Right ventricle myocardium inferior (tissue), 1 donor: ENCODE measurements at regions not wholly inside any gene's neighbourhood (a gene's known extent, or its start where the extent isn't known, plus 50 kb on each side); places are given as distances from the start of the nearest gene placed in this dataset.

Experiments
- ATAC-seq: fragments of 200-7000 bp; cut with Tn5 transposase; one replicate; pipeline ENCODE4 v1.9.1; 2020; ENCODE audit warnings: mild to moderate bottlenecking, moderate library complexity
- DNase-seq: peaks from one replicate; pipeline ENCODE4 v3.0.0; 2021; ENCODE audit errors: missing footprints
- intact Hi-C: fragments of 100-400 bp; cut with DNase I; formaldehyde crosslinking; loops from one replicate; pipeline ENCODE4 v1.11.0; 2022
- donor health status: DM: no; HTN: yes; CAD: no; lungs with severe emphysema.

DNA sequence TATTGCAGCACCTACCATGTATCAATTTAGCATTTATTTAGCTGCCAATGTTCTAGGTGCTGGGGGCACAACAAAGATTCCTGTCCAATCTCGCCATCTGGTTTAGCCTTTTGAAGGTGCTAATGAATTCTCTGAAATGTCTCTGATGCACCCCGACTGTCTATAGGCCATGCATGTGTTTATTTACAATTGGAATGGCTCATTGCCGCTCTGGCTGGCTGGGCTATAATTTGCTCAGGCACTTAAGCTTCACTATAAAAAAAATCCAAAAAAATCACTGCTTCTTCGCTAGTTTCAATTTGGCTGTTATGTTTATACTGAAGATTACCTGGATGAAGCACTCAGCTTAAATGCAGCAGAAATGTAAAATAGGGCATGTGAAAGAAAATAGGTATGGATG, 115.0 kb upstream of the PAX6 start:
- ATAC-seq, result no peak
- no peak for DNase-seq
- intact Hi-C loops, result no loop called here

DNA sequence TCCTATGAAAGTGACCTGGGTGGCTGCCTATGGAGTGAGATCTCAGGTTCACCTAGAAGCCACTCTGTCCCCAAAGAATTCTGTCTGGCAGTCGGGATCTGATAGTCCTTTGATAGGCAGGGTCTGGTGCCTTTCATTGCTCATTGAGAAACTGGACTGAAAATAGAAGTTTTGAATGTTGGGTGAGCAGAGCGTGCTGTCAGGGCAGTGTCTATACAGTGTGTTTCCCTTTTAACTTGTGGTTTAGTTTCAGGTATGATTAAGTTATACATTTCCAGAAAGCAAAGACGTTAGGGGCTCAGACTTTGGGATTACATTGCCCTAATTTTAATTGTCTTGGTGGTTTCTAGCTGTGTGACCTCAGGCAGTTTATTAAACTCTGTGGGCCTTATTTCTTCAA, 111.3 kb upstream of the PAX6 start:
- intact Hi-C loops, result no loop called here
- ATAC-seq (no peak), DNase-seq (no peak)

DNA sequence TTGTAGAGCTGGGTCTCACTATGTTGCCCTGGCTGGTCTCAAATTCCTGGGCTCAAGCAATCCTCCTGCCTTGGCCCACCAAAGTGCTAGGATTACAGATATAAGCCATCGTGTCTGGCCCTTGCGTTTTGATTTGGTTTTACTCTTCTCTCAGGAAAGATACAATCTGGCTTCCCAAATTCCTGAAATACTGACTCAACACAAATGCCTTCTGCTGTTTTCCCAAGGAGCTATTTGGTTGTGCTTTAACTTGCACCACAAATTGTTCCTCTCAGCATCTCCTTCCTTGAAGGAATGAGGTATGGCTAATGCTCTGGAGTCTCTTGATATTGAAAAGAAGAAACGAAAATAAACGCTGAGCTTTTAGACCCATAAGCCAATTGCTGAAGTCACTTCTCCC, 110.0 kb upstream of the PAX6 start:
- DNase-seq, result no peak
- intact Hi-C loops, result no loop called here
- ATAC-seq, result no peak

DNA sequence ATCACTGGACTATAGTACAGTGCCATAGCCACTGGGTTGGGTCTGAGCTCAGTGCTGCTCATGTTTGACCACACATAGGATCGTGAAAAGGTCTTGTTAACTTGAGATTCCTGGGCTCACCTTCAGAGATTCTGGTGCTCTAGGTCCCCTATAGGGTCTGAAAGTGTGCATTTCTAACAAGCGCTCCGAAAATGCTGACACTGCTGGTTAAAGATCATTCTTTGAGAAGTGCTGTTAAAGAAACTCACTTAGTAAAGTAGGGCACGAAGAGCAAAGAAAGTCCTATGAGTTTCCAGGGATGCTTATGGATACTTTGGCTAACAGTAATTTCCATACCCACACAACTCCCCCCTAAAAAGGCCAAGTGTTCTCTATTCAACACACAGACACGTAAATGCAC, 108.1 kb upstream of the PAX6 start:
- intact Hi-C loops, result no loop called here
- DNase-seq (no peak), ATAC-seq (no peak)

DNA sequence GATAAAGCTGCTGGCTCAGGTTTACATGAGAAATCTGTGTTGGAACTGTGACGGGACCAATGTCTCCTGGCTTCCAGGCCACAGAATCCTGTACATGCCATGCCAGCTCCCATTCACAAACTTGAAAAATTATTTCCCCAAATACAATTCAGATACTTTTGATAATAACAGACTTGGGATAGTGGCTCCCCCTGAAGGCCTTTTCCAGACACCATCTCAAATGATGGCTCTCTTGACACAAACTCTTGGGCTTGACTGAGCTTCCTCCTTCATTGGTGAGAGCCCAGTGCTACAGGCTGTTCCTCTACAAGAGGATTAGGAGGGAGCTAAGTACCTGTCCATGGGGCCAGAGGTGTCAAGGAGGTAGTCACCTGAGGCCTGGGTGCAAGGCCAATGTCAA, 104.7 kb upstream of the PAX6 start:
- ATAC-seq, result no peak
- DNase-seq, result no peak
- intact Hi-C loops, result no loop called here

DNA sequence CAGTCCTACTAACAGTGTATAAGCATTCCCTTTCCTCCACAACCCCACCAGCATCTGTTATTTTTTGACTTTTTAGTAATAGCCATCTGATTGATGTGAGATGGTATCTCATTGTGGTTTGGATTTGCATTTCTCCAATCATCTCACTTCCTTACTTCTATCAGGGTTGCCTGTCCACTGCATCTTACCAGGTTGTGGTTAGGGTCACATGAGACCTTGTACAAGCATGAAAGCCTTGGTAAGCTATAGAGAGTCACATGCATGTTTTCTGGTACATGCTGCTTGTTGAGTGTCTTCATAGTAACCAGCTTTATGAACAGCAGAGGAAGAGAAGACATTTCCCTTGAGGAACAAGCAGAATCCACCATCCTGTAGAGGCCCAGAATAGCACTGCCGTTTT, 102.9 kb upstream of the PAX6 start:
- no peak for ATAC-seq
- no peak for DNase-seq
- intact Hi-C loops, result no loop called here

DNA sequence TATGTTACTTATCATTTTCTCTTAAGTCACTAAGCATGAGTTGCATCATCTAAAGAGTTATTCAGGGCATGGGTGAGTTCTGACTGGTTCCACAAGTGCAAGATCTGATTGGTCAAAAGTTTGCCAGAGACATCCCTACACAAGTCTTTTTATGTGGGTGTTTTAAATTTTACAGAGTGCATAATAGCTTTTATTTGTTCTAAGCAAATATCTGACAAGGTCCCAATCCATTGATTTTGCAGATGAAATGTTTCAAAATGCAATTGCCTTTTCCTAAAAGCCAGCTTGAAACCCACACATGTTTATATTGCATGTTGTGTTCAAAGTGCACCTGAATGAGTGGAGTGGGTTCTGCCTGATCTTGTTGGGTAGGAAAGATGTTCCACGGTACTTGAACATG, 101.7 kb upstream of the PAX6 start:
- intact Hi-C loops, result no loop called here
- ATAC-seq, result no peak
- no peak for DNase-seq

DNA sequence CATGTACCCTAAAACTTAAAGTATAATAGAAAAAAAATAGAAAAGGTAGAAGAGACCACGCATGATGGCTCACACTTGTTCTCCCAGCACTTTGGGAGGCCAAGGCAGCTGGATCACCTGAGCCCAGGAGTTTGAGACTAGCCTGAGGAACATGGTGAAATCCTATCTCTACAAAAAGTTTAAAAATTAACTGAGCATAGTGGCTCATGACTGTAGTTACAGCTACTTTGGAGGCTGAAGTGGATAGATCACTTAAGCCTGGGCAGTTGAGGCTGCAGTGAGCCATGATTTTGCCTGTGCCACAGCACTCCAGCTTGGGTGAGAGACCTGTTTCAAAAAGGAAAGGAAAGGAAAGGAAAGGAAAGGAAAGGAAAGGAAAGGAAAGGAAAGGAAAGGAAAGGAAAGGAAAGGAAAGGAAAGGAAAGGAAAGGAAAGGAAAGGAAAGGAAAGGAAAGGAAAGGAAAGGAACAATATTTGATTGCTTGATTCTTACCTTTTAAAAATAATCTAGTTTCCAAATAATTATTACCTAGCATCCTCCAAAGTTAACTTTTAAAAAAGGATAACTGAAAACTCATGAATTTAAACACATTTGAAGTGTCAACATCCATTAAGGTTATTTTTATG, 99.9 kb upstream of the PAX6 start:
- ATAC-seq (no peak), DNase-seq (no peak)

DNA sequence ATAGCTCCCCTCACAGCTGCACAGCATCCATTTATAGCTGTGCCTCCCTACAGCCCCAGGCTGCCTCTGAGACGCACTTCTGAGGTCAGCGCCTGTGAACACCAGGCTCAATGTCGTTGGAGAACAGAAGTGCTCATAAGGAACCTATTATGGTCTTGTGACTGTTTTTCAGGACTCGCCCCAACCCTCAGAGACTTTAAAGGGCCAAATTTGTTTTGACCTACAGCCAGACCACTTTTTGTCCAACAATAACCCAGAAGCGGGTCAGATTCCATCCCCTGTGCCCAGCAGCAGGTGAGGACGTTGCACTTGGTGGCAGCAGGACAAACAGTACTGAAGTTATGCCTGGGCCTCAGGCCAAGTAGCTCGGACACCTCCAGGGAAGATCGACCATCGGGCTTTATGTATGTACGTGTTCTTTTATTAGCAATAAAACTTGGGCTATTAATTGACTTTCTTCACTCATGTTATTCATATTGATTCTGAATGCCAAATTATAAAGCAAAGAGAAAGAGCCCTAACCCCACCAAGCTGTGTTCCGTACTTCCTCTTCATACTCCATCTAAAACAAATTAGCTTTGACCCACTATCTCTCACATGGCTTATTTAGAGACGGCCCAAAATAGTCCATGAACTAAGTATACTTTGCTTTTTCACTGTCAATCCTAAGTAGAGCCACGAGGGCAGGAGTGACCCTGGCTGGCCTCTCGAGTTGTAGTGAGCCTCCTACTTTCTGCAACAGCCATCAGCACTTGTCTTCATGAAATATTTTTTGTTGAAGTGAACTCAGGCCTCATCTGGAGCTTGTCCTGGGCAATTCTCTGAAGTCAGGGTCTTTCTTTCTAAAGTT, 92.3 kb upstream of the PAX6 start:
- ATAC-seq, result peak; percentile 87
- DNase-seq, result no peak
- intact Hi-C loops, result loop anchor here (2.0 kb wide), 1 partner anchor 37 kb away; no protein-coding TSS in a partner anchor

More for the DNA sequence above, 99.9 kb upstream of the PAX6 start:
- intact Hi-C loops, result no loop called here

DNA sequence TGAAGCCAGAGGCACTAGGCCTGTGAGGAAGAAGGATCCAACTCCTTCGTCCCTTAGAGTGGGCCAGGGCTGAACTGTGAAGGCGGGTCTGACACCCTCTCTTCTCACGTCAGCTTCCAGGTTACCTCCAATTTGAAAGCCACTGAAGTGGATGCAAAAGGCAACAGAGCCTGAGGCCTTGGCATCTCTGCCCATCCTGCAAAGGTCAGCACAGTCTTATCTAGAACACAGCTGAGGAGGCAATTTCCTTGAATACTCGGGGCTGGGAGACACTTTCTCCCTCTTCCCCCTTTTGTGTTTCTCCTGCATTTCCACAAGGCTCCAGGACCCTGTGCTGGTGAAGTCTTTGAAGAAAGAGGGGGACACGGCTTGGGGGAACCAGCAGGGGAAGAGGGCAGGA, 91.6 kb upstream of the PAX6 start:
- ATAC-seq (peak; percentile 12), DNase-seq (no peak)

DNA sequence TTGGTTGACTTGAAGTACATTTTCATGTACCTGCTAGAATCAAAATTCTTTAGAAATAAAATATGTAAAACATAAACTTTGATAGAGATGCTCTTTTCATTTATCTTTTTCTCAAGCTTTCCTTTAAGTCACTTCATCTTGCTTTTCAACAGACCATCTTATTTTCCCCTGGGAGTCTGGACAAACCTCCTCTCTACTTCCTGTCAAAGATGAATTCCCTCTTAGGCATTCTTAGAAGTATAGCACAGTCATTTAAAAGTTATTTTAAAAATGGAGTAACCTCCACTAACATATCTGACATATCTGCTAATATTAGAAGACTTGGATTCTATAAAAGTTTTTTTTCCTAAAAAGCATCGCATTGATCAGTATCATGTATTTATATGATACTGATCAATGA, 84.8 kb upstream of the PAX6 start:
- ATAC-seq (no peak), DNase-seq (no peak)
- intact Hi-C loops, result no loop called here

More for the DNA sequence above, 91.6 kb upstream of the PAX6 start:
- intact Hi-C loops, result loop anchor here (2.0 kb wide), 1 partner anchor 38 kb away; no protein-coding TSS in a partner anchor

DNA sequence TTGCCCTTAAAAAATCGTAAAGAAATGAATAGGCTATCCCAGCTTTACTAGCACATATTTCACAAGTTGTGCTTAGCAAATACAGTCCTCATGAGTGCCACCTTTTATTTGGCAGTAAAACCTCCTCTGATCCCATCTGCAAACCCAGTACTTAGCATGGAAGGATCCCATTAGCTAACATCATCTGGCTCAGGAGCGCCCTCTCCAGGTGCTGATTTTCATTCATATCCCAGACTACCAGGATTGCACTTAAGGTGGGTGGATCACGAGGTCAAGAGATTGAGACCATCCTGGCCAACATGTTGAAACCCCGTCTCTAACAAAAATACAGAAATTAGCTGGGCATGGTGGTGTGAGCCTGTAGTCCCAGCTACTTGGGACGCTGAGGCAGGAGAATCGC, 76.1 kb upstream of the PAX6 start:
- no peak for DNase-seq
- intact Hi-C loops, result no loop called here
- ATAC-seq, result no peak

DNA sequence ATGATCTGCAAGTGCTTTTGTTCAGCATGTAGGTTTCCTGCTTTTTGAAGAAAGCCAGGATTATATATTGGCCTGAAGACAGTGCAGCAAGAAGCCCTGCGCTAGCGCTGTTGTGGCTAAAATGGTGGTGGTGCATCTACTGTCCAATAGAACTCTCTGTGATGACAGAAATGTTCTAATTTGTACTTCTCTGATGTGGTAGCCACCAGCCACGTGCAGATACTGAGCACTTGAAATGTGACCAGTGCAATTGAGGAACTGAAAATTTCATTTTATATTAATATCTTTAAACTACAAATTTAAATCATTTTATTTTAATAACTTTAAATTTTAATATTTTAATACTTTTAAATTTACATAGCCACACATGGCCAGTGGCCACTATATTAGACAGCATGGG, 73.0 kb upstream of the PAX6 start:
- intact Hi-C loops, result no loop called here
- no peak for DNase-seq
- ATAC-seq, result no peak

DNA sequence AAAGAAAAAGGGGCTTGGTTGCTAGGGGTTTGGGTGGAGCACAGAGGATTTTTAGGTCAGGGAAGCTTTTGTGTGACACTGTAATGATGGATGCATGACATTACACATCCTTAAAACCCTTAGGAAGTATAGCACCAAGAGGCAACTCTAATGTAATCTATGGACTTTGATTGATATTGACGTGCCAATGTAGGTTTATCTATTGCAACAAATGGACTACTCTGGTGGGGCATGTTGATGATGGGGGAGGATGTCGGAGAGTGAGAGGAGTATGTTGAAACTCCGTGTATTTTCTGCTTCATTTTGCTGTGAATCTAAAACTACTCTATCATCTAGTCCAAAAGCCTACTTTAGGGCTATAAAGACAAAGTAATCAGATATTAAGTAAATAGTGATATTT, 72.3 kb upstream of the PAX6 start:
- DNase-seq (no peak), ATAC-seq (no peak)
- intact Hi-C loops, result no loop called here

DNA sequence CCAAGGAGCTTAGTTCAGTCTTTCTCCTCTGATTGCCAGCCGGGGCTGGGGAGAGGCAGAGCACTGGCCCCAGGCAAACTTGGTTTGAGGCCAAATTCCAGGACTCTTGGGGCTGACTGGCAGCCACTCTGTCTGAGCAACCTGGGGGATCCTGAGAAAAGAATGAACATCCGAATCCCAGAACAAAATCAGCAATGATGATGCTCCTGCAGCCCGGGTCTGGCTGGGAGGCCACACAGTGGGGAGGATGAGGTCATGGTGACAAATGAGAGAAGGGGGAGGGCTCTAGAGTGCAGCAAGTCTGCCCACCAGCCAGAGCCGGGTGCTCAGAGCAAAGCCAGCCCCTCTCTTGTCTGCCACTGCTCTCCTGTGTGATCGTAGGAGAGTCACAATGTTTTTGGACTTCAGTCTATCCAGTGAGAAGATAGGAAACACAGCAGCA, 71.8 kb upstream of the PAX6 start:
- DNase-seq (no peak), ATAC-seq (no peak)
- intact Hi-C loops, result no loop called here

DNA sequence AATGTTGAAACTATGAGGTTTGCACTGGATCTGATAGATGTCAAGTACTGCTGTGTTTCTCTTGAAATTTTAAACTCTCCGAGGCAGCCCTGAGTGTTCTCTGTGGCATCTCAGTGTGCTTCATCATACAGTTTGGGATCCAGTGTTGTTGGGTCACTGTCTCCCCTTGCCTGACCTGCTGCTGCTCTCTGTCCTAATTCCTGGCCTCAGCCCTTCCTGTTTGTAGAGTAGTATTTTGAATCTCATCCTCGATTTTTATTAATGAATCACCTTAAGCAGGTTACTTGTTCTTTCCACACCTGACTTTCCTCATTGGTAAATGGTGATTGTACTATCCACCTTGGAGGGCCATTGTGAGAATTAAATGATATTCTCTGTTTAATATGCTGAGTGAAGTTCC, 70.7 kb upstream of the PAX6 start:
- ATAC-seq (no peak), DNase-seq (no peak)
- intact Hi-C loops, result no loop called here

DNA sequence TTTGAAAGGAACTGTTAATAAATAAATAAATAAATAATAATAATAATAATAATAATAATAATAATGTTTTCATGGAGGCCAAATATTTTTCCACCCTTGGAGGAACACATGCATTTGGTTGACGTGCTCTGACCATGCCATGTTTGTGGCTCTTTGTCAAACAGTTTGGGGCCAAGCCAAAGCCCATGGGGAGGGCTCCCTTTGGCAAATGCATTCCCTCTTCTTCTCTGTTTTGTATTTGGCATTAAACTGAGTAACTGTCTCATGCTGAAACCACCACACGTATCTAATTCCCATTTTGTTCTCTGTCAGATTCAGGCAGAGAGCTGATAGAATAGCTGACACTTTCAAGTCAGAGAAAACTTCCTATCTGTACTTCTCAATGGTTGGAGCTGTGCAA, 68.6 kb upstream of the PAX6 start:
- intact Hi-C loops, result loop anchor here (10.0 kb wide), 1 partner anchor 395 kb away; no protein-coding TSS in a partner anchor
- DNase-seq (no peak), ATAC-seq (no peak)

DNA sequence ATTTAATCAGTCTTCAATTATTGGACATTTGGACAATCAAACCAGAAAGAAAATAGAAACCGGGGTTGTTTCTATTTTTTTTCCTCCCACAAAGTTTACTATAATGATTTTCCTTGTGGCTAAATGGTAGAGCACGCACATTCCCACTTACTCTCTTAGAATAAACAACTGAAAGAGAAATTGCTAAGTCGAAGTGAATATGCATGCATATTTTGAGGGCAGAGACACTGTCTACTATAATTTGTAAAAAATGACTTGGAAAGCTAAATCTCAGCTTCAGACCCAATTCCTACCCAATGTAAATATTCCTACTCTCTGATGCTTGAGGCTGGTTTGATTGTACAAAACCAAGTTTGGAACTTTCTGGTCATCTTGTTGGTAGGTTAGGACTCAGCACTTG, 66.7 kb upstream of the PAX6 start:
- intact Hi-C loops, result loop anchor here (10.0 kb wide), 1 partner anchor 393 kb away; no protein-coding TSS in a partner anchor
- DNase-seq (no peak), ATAC-seq (no peak)

DNA sequence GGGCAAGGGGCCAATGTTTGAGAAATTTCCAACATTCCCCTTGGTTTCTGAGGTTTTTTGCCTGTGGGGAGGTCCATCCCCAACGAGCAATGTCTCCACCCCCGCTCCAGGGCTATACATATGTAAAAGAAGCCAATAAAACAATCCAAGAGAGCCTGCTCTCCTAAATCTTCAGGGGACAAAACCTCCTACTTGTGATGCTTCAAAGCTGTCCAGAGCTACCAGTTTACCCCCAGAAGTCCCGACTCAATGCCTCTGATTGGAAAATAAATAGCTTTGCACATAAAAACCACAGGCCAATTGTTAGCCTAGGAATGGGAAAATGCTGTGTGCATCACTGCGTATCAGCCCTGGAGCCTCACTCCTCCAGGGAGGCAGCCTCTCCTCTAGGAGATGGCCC, 66.0 kb upstream of the PAX6 start:
- intact Hi-C loops, result loop anchor here (10.0 kb wide), 1 partner anchor 392 kb away; no protein-coding TSS in a partner anchor
- DNase-seq (no peak), ATAC-seq (no peak)

DNA sequence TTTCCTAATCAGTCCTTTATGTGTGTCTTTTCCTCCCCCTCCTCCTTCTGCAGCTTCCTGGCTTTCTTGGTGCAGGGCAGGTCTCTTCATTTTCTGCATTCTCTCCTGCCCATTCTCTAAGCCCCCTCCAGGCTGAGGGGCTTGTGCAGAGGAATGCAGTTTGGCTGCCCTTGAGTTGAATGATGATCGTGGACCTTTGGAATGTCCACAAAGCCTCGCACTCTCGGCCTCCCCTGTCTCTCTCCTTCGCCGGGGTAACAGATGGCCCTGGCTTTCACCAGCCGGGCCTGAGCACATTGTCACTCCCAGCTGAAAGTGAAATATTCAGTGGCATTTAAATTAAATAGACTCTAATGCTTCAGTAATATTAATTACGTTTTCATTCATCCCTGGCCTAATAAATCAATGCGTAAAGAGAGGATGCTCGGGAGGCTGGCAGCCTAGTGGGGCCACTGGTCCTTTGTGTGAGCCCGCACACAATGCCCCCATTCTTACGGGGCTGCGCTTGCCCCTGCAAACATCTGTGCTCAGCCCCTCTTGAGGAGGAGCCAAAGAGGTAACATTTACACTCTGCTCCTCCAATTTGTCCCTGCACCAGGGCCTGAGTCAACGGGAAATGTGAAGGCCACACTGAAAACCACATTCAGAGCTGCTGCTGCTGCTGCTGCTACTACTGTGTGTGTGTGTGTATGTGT, 64.9 kb upstream of the PAX6 start:
- DNase-seq (no peak), ATAC-seq (no peak)
- intact Hi-C loops, result loop anchor here (10.0 kb wide), 1 partner anchor 391 kb away; no protein-coding TSS in a partner anchor
